Activated naive CD4-positive, alpha-beta T cell treated with anti-CD3 and anti-CD28 coated beads, Interleukin-2, amount 10 ng/mL, durations not matched to agents 7 days and 5 days (primary cell): ENCODE measurements at regions not wholly inside any gene's neighbourhood (a gene's known extent, or its start where the extent isn't known, plus 50 kb on each side); places are given as distances from the start of the nearest gene placed in this dataset.

Experiments
- CTCF ChIA-PET: fragments of 350-600 bp; sonication (Branson Sonifier 250); formaldehyde crosslinking; loops from one replicate; lab custom pipeline; 2021; ENCODE audit warnings: antibody characterized with exemption; lab: Charles Lee
- DNase-seq: peaks from one replicate; pipeline ENCODE4 v3.0.0-alpha.2; 2020
- H3K27ac Mint-ChIP-seq: one replicate; pipeline ENCODE4 v1.8.0; 2021; ENCODE audit warnings: mild to moderate bottlenecking, moderate library complexity, mixed read lengths
- H3K27me3 Mint-ChIP-seq: one replicate; pipeline ENCODE4 v1.8.0; 2021; ENCODE audit warnings: mild to moderate bottlenecking, mixed read lengths
- H3K36me3 Mint-ChIP-seq: one replicate; pipeline ENCODE4 v1.8.0; 2021; ENCODE audit warnings: mixed read lengths
- H3K4me1 Mint-ChIP-seq: one replicate; pipeline ENCODE4 v1.8.0; 2021; ENCODE audit warnings: mixed read lengths
- H3K4me3 Mint-ChIP-seq: one replicate; pipeline ENCODE4 v1.8.0; 2021; ENCODE audit warnings: mild to moderate bottlenecking, moderate library complexity, mixed read lengths
- H3K9me3 Mint-ChIP-seq: one replicate; pipeline ENCODE4 v1.8.0; 2021; ENCODE audit warnings: mixed read lengths

DNA sequence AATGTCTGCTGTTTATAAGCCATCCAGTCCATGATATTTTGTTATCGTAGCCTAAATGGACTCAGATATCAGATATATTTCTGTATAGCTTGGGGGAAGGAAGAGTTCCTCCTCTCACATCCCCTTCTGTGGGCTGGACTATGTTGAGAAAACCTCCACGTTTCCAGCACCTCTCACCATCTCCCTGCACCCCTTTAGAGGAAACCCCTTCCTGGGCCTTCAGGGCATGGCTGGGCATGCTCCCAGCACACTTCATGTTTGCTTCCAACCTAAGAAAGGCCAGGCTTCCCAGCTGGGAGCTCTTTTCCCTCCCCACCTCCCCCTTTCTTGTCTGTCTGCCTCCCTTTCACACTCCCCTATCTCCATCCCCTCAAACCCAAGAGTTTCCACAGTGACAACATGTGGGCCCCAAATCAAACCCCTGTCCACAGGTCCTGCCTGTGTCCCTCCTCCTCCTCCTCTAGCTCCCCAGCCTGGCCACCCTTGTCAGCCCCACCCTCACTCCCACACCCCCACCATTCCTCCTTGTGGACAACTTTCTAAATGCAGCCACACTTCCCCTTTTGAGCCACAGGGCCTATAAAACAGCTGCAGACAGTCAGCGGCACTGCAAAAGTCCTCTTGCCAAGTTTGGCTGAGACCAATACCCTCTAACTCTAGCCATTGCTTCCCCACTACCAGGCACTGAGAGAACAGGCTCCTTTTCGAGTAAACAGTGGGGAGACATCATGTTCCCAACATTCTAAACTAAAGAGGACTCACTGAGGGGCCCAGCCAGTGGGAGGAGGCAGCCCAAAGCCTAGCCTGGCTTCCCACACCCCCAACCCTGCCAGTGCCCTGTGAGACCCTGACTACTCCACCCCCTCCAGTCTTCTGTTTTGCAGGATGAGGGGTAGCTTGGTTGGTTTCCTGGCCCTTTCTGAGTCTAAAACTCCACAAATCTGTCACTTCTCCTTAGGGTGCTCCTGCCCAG is 120.5 kb downstream of the ZFP36L2 start:
- Mint-ChIP-seq H3K4me3 (no peak overlapping the region), H3K9me3 (peaks cover 4% of the 10 kb centered on the region), H3K4me1 (no peaks in the 10 kb centered on the region), H3K27ac (no peak overlapping the region), H3K27me3 (peaks cover 20% of the 10 kb centered on the region), H3K36me3 (peaks cover 6% of the 10 kb centered on the region)
- CTCF ChIA-PET: interaction anchor here (1.1 kb wide), 1 partner anchor 20 kb away, joined by 3 read pairs; no protein-coding TSS in a partner anchor
- no peak for DNase-seq

GRCh38 chr2:43104763-43105162 is 121.6 kb downstream of the ZFP36L2 start:
- Mint-ChIP-seq H3K27ac (no peak overlapping the region), H3K4me1 (no peaks in the 10 kb centered on the region)

GRCh38 chr2:43104106-43104505 is 122.3 kb downstream of the ZFP36L2 start:
- no peak overlapping the region for H3K27ac Mint-ChIP-seq
- peaks cover 4% of the 10 kb centered on the region for H3K9me3 Mint-ChIP-seq
- no peak overlapping the region for H3K4me3 Mint-ChIP-seq
- H3K36me3 Mint-ChIP-seq: peaks cover 6% of the 10 kb centered on the region
- DNase-seq: no peak
- peaks cover 15% of the 10 kb centered on the region for H3K27me3 Mint-ChIP-seq
- CTCF ChIA-PET: no interaction called here
- no peaks in the 10 kb centered on the region for H3K4me1 Mint-ChIP-seq

More at GRCh38 chr2:43104763-43105162, 121.6 kb downstream of the ZFP36L2 start:
- Mint-ChIP-seq H3K4me3 (no peak overlapping the region), H3K9me3 (peaks cover 4% of the 10 kb centered on the region), H3K27me3 (peaks cover 20% of the 10 kb centered on the region), H3K36me3 (peaks cover 6% of the 10 kb centered on the region)
- CTCF ChIA-PET: no interaction called here
- DNase-seq: no peak

DNA sequence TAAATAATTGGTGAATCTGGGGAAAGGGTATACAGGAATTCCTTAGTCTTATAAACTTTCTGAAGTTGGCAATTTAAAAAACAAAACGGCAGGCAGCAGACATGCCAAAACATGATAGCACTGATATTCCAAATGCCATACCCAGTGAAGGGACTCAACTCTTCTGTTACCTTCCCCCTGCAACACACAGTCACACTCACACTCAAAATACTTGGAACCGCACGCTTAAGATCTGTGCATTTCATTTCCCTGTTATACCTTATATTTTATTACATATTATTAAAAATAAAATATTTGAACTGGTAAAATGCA is 123.4 kb downstream of the ZFP36L2 start:
- H3K4me3 Mint-ChIP-seq: no peak overlapping the region
- no peak for DNase-seq
- no peaks in the 10 kb centered on the region for H3K4me1 Mint-ChIP-seq
- peaks cover 4% of the 10 kb centered on the region for H3K9me3 Mint-ChIP-seq
- H3K27ac Mint-ChIP-seq: no peak overlapping the region
- H3K36me3 Mint-ChIP-seq: peaks cover 6% of the 10 kb centered on the region
- H3K27me3 Mint-ChIP-seq: peaks cover 14% of the 10 kb centered on the region
- CTCF ChIA-PET: no interaction called here

DNA sequence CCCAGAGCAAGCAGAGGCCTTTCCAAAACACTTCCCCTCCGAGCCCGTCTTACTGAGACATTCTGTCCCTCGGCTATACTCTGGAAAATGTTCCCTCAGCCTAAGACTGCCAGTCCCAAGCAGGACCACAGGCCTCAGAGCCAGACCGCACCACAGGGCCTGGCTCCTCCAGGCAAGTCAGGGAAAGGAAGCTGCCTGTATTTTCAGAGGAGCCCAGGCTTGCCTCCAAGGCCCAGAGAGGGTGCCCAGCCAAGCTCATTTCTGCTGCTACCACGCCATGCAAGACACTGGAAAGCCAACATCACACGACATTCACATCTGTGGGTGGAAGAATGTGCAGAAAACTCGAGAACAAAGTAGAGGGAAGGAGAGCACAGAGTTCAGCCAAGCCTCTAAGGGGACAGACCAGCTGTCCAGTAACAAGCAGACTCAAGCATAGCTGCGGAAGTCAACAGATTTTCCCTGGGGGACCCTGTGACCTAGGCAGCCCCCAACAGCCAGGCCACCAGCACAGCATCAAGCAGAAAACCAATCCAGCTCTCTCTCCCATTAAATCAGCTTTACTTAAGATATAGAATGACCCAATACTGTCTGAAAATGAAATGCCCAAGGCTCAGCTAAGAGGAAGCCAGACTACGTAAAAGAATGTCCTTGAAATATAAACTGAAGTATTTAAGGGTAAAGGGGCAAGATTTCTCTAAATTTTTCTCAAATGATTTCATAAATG is 123.9 kb downstream of the ZFP36L2 start:
- Mint-ChIP-seq H3K27ac (no peak overlapping the region), H3K36me3 (peaks cover 8% of the 10 kb centered on the region), H3K4me3 (no peak overlapping the region), H3K9me3 (peaks cover 4% of the 10 kb centered on the region), H3K4me1 (no peaks in the 10 kb centered on the region), H3K27me3 (peaks cover 14% of the 10 kb centered on the region)
- CTCF ChIA-PET: interaction anchor here (0.5 kb wide), 1 partner anchor 474 kb away, joined by 4 read pairs; no protein-coding TSS in a partner anchor
- no peak for DNase-seq

- no peaks in the 10 kb centered on the region for H3K4me1 Mint-ChIP-seq
- peaks cover 14% of the 10 kb centered on the region for H3K27me3 Mint-ChIP-seq
- DNase-seq: no peak
- peaks cover 11% of the 10 kb centered on the region for H3K36me3 Mint-ChIP-seq
- peaks cover 4% of the 10 kb centered on the region for H3K9me3 Mint-ChIP-seq
- no peak overlapping the region for H3K4me3 Mint-ChIP-seq
- no peak overlapping the region for H3K27ac Mint-ChIP-seq
- CTCF ChIA-PET: interaction anchor here (0.5 kb wide), 1 partner anchor 475 kb away, joined by 4 read pairs; no protein-coding TSS in a partner anchor
Observed at GRCh38 chr2:43101751-43102150, 124.7 kb downstream of the ZFP36L2 start.

- Mint-ChIP-seq H3K4me1 (no peaks in the 10 kb centered on the region), H3K36me3 (peaks cover 16% of the 10 kb centered on the region), H3K4me3 (no peak overlapping the region), H3K9me3 (peaks cover 5% of the 10 kb centered on the region), H3K27me3 (peaks cover 10% of the 10 kb centered on the region), H3K27ac (no peak overlapping the region)
- CTCF ChIA-PET: no interaction called here
- DNase-seq: no peak
Observed at GRCh38 chr2:43100883-43101662, 125.3 kb downstream of the ZFP36L2 start.

- CTCF ChIA-PET: no interaction called here
- DNase-seq: no peak
- Mint-ChIP-seq H3K27ac (no peak overlapping the region), H3K4me1 (no peaks in the 10 kb centered on the region), H3K36me3 (peaks cover 15% of the 10 kb centered on the region), H3K4me3 (no peak overlapping the region), H3K9me3 (peaks cover 7% of the 10 kb centered on the region), H3K27me3 (peaks cover 10% of the 10 kb centered on the region)
Observed at GRCh38 chr2:43100362-43100882, 126.0 kb downstream of the ZFP36L2 start.

GRCh38 chr2:43099797-43100196 is 126.6 kb downstream of the ZFP36L2 start:
- DNase-seq: no peak
- Mint-ChIP-seq H3K4me3 (no peak overlapping the region), H3K4me1 (no peaks in the 10 kb centered on the region), H3K36me3 (peaks cover 15% of the 10 kb centered on the region), H3K27ac (no peak overlapping the region), H3K27me3 (peaks cover 10% of the 10 kb centered on the region), H3K9me3 (peaks cover 7% of the 10 kb centered on the region)
- CTCF ChIA-PET: no interaction called here

- Mint-ChIP-seq H3K36me3 (peaks cover 18% of the 10 kb centered on the region), H3K27ac (no peak overlapping the region)
- CTCF ChIA-PET: no interaction called here
Observed at GRCh38 chr2:43098539-43098938, 127.9 kb downstream of the ZFP36L2 start.

GRCh38 chr2:43097644-43098408 is 128.6 kb downstream of the ZFP36L2 start:
- Mint-ChIP-seq H3K4me1 (no peaks in the 10 kb centered on the region), H3K4me3 (no peak overlapping the region), H3K36me3 (peaks cover 20% of the 10 kb centered on the region), H3K27ac (no peak overlapping the region), H3K9me3 (peaks cover 3% of the 10 kb centered on the region), H3K27me3 (peaks cover 10% of the 10 kb centered on the region)
- CTCF ChIA-PET: no interaction called here
- no peak for DNase-seq

More at GRCh38 chr2:43098539-43098938, 127.9 kb downstream of the ZFP36L2 start:
- DNase-seq: no peak
- no peaks in the 10 kb centered on the region for H3K4me1 Mint-ChIP-seq
- H3K27me3 Mint-ChIP-seq: peaks cover 10% of the 10 kb centered on the region
- peaks cover 3% of the 10 kb centered on the region for H3K9me3 Mint-ChIP-seq
- no peak overlapping the region for H3K4me3 Mint-ChIP-seq

- Mint-ChIP-seq H3K27me3 (peaks cover 8% of the 10 kb centered on the region), H3K27ac (no peak overlapping the region), H3K4me3 (no peak overlapping the region), H3K9me3 (peaks cover 10% of the 10 kb centered on the region), H3K36me3 (peaks cover 22% of the 10 kb centered on the region), H3K4me1 (no peaks in the 10 kb centered on the region)
- CTCF ChIA-PET: no interaction called here
- no peak for DNase-seq
Observed at GRCh38 chr2:43095533-43096295, 130.7 kb downstream of the ZFP36L2 start.
